Panc1 (cell line): ENCODE measurements at regions not wholly inside any gene's neighbourhood (a gene's known extent, or its start where the extent isn't known, plus 50 kb on each side); places are given as distances from the start of the nearest gene placed in this dataset.

Experiments
- ATAC-seq: fragments of 200-7000 bp; cut with Tn5 transposase; 2 replicates; pipeline ENCODE4 v1.9.1; 2020; ENCODE audit warnings: mild to moderate bottlenecking, moderate library complexity
- BruUV-seq: library from RNA; stranded (reverse); fragments of 400-500 nt; replicated peaks from 2 replicates; lab custom pipeline; 2021; lab: Mats Ljungman, UMichigan
- CTCF ChIA-PET: fragments of 300-600 bp; sonication (Branson Sonifier 250); formaldehyde crosslinking; loops from one replicate; lab custom pipeline; 2022; ENCODE audit warnings: antibody characterized with exemption; lab: Charles Lee
- POLR2A ChIA-PET: fragments of 300-600 bp; sonication (Branson Sonifier 250); formaldehyde crosslinking; loops from one replicate; lab custom pipeline; 2022; ENCODE audit warnings: antibody characterized with exemption; lab: Charles Lee
- DNase-seq: peaks from one replicate; pipeline ENCODE4 v3.0.0-alpha.2; 2010; ENCODE audit warnings: low read depth, low spot score
- H3K27ac ChIP-seq: 2 replicates; pipeline ENCODE4 v1.5.1; 2011; ENCODE audit warnings: mild to moderate bottlenecking, low read length, inconsistent platforms
- H3K27me3 ChIP-seq: fragments of 200-500 bp; sonication (Bioruptor generic); 2 replicates; pipeline ENCODE4 v1.6.0; 2014; ENCODE audit warnings: low read length, inconsistent platforms; ENCODE audit not compliant: control insufficient read depth, insufficient read depth
- H3K36me3 ChIP-seq: fragments of 200-500 bp; sonication (Bioruptor generic); 2 replicates; pipeline ENCODE4 v1.5.1; 2014; ENCODE audit warnings: inconsistent platforms, mild to moderate bottlenecking, low read length, moderate library complexity; ENCODE audit not compliant: control insufficient read depth, insufficient read depth
- H3K4me1 ChIP-seq: 2 replicates; pipeline ENCODE4 v1.5.1; 2011; ENCODE audit warnings: inconsistent platforms, mild to moderate bottlenecking, low read length, moderate library complexity; ENCODE audit not compliant: control insufficient read depth, insufficient read depth
- H3K4me3 ChIP-seq, 2 experiments: 2 replicates each; pipeline ENCODE4 v1.5.1; 2011 to 2012; ENCODE audit warnings: low read depth in 2 of 2, low read length in 2 of 2, mild to moderate bottlenecking in 2 of 2, inconsistent platforms in 1 of 2, moderate library complexity in 1 of 2
- H3K9me3 ChIP-seq: fragments of 200-500 bp; sonication (Bioruptor generic); 2 replicates; pipeline ENCODE4 v1.5.1; 2014; ENCODE audit warnings: low read depth, mild to moderate bottlenecking, inconsistent platforms, low read length, moderate library complexity; ENCODE audit not compliant: control insufficient read depth, insufficient read depth
- POLR2AphosphoS5 ChIP-seq: IDR thresholded peaks from 2 replicates; pipeline ENCODE4 v1.6.1; 2012; ENCODE audit warnings: mild to moderate bottlenecking, low read depth, low read length, moderate library complexity
- SIN3A ChIP-seq: IDR thresholded peaks from 2 replicates; pipeline ENCODE4 v1.6.1; 2012; ENCODE audit warnings: low read depth, mild to moderate bottlenecking, low read length, moderate library complexity, borderline replicate concordance; ENCODE audit not compliant: insufficient read depth
- TCF7L2 ChIP-seq: IDR thresholded peaks from 2 replicates; pipeline ENCODE4 v1.6.1; 2011; ENCODE audit warnings: mild to moderate bottlenecking, low read depth, low read length, inconsistent platforms
- in situ Hi-C: cut with HindIII; loops from 2 replicates; pipeline ENCODE4 v1.10.0; 2016; ENCODE audit warnings: low sequenced_read_pairs, low pct_unique_long_range_greater_than_20kb
- intact Hi-C: fragments of 100-400 bp; cut with micrococcal nuclease; formaldehyde crosslinking; loops from one replicate; pipeline ENCODE4 v1.10.0; 2022; ENCODE audit not compliant: unreplicated experiment
- TF ChIP-seq, protein P1 (sequence below), 2 experiments: IDR thresholded peaks; 2 replicates each; pipeline ENCODE4 v1.6.1; 2011 to 2012; ENCODE audit warnings: low read depth in 2 of 2, control low read depth in 1 of 2, low read length in 1 of 2, mild to moderate bottlenecking in 1 of 2, moderate library complexity in 1 of 2; ENCODE audit not compliant: insufficient read depth in 1 of 2
- TF ChIP-seq, protein P2 (sequence below): fragments of 450-650 bp; IDR thresholded peaks from 2 replicates; pipeline ENCODE4 v1.5.1; 2017; ENCODE audit warnings: mild to moderate bottlenecking

GRCh38 chr11:33559567-33559966 is 141.1 kb downstream of the C11orf91 start:
- no peak for ATAC-seq
- intact Hi-C loops = loop anchor here (10.0 kb wide), 1 partner anchor 125 kb away; no protein-coding TSS in a partner anchor
- ChIA-PET POLR2A (no interaction called here), CTCF (no interaction called here)
- H3K4me1 ChIP-seq = no peaks in the 10 kb centered on the region
- DNase-seq = no peak
- no peaks in the 10 kb centered on the region for H3K9me3 ChIP-seq
- no TSS peak for BruUV-seq
- in situ Hi-C loops = no loop called here
- no peak overlapping the region for H3K27ac ChIP-seq
- no peaks in the 10 kb centered on the region for H3K27me3 ChIP-seq
- H3K4me3 ChIP-seq = no peak overlapping the region
- TF ChIP-seq SIN3A = no peak
- TF ChIP-seq, protein P1, sequence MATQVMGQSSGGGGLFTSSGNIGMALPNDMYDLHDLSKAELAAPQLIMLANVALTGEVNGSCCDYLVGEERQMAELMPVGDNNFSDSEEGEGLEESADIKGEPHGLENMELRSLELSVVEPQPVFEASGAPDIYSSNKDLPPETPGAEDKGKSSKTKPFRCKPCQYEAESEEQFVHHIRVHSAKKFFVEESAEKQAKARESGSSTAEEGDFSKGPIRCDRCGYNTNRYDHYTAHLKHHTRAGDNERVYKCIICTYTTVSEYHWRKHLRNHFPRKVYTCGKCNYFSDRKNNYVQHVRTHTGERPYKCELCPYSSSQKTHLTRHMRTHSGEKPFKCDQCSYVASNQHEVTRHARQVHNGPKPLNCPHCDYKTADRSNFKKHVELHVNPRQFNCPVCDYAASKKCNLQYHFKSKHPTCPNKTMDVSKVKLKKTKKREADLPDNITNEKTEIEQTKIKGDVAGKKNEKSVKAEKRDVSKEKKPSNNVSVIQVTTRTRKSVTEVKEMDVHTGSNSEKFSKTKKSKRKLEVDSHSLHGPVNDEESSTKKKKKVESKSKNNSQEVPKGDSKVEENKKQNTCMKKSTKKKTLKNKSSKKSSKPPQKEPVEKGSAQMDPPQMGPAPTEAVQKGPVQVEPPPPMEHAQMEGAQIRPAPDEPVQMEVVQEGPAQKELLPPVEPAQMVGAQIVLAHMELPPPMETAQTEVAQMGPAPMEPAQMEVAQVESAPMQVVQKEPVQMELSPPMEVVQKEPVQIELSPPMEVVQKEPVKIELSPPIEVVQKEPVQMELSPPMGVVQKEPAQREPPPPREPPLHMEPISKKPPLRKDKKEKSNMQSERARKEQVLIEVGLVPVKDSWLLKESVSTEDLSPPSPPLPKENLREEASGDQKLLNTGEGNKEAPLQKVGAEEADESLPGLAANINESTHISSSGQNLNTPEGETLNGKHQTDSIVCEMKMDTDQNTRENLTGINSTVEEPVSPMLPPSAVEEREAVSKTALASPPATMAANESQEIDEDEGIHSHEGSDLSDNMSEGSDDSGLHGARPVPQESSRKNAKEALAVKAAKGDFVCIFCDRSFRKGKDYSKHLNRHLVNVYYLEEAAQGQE (IDR thresholded peaks at IDR 0.05; ENCODE audit: insufficient read depth in 1 of 2, low read depth in 2 of 2, low read length in 1 of 2) = no peak
- TF ChIP-seq, protein P2, sequence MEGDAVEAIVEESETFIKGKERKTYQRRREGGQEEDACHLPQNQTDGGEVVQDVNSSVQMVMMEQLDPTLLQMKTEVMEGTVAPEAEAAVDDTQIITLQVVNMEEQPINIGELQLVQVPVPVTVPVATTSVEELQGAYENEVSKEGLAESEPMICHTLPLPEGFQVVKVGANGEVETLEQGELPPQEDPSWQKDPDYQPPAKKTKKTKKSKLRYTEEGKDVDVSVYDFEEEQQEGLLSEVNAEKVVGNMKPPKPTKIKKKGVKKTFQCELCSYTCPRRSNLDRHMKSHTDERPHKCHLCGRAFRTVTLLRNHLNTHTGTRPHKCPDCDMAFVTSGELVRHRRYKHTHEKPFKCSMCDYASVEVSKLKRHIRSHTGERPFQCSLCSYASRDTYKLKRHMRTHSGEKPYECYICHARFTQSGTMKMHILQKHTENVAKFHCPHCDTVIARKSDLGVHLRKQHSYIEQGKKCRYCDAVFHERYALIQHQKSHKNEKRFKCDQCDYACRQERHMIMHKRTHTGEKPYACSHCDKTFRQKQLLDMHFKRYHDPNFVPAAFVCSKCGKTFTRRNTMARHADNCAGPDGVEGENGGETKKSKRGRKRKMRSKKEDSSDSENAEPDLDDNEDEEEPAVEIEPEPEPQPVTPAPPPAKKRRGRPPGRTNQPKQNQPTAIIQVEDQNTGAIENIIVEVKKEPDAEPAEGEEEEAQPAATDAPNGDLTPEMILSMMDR = no peak
- H3K36me3 ChIP-seq = no peaks in the 10 kb centered on the region

DNA sequence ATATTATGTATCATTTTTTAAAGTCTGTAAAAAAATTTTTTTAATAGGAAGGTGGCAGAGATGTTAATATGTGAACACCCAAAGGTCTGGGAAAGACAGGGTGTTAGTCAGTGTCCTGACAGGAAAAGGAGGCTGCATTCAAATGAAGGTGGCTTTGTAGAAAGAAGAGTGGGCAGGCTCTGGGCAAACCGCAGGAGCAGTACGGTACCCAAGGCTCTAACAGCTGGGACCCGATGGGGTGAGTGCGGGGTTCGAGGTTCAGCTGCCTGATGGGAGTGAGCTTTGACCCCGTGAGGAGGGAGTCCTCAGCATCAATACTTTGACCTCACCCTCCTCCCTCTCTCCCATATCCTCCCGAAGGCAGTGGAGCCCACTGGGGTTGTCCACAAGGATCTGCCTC is 142.5 kb downstream of the C11orf91 start:
- H3K27me3 ChIP-seq = no peaks in the 10 kb centered on the region
- no peaks in the 10 kb centered on the region for H3K9me3 ChIP-seq
- TF ChIP-seq POLR2AphosphoS5 (no peak), SIN3A (no peak), TCF7L2 (no peak)
- TF ChIP-seq, protein P1 (IDR thresholded peaks at IDR 0.05; ENCODE audit: insufficient read depth in 1 of 2, low read depth in 2 of 2, low read length in 1 of 2) = no peak
- TF ChIP-seq, protein P2 = no peak
- no peak overlapping the region for H3K4me3 ChIP-seq
- in situ Hi-C loops = no loop called here
- no peak for DNase-seq
- ChIA-PET CTCF (no interaction called here), POLR2A (no interaction called here)
- no peaks in the 10 kb centered on the region for H3K4me1 ChIP-seq
- no TSS peak for BruUV-seq
- H3K27ac ChIP-seq = no peak overlapping the region
- intact Hi-C loops = loop anchor here (10.0 kb wide), 1 partner anchor 127 kb away; no protein-coding TSS in a partner anchor
- no peaks in the 10 kb centered on the region for H3K36me3 ChIP-seq
- no peak for ATAC-seq
